CD14-positive monocyte (primary cell): ENCODE measurements at regions not wholly inside any gene's neighbourhood (a gene's known extent, or its start where the extent isn't known, plus 50 kb on each side); places are given as distances from the start of the nearest gene placed in this dataset.

Experiments
- DNase-seq, 3 donors: peaks; one replicate each; pipeline ENCODE4 v3.0.0-alpha.2; 2011 to 2022
- H2AFZ ChIP-seq: 2 replicates; pipeline ENCODE4 v1.6.0; 2012; ENCODE audit warnings: mild to moderate bottlenecking, low read depth, low read length, inconsistent platforms; ENCODE audit not compliant: insufficient read depth, poor library complexity, severe bottlenecking
- H3K27ac ChIP-seq, 2 donors: 1 replicate in 1 of 2; 2 replicates in 1 of 2; pipeline ENCODE4 v1.5.1; 2012 to 2013; ENCODE audit warnings: low read length in 2 of 2, control low read depth in 1 of 2, inconsistent platforms in 1 of 2, low read depth in 1 of 2, mild to moderate bottlenecking in 1 of 2
- H3K27me3 ChIP-seq, 2 donors: one replicate each; pipeline versions ENCODE4 v1.6.0 to v1.6.1; 2011 to 2013; ENCODE audit warnings: low read length in 2 of 2; ENCODE audit not compliant: control insufficient read depth in 2 of 2, insufficient read depth in 2 of 2
- H3K36me3 ChIP-seq, 2 donors: replicated peaks in 1 of 2; 1 replicate in 1 of 2; 2 replicates in 1 of 2; pipeline versions ENCODE4 v1.5.1 to v1.6.1; 2012 to 2013; ENCODE audit warnings: low read length in 2 of 2, control low read depth in 1 of 2, inconsistent platforms in 1 of 2, mild to moderate bottlenecking in 1 of 2; ENCODE audit not compliant: insufficient read depth in 2 of 2, control insufficient read depth in 1 of 2
- H3K4me1 ChIP-seq, 2 donors: 1 replicate in 1 of 2; 2 replicates in 1 of 2; pipeline versions ENCODE4 v1.5.1 to v1.6.1; 2012 to 2013; ENCODE audit warnings: low read length in 2 of 2, control low read depth in 1 of 2, inconsistent platforms in 1 of 2, mild to moderate bottlenecking in 1 of 2, moderate library complexity in 1 of 2; ENCODE audit not compliant: insufficient read depth in 2 of 2, control insufficient read depth in 1 of 2
- H3K4me2 ChIP-seq: replicated peaks from 2 replicates; pipeline ENCODE3; 2012; ENCODE audit warnings: low read length, moderate library complexity, mild to moderate bottlenecking; ENCODE audit not compliant: poor library complexity, severe bottlenecking; ENCODE audit errors: extremely low read depth
- H3K4me3 ChIP-seq, 3 experiments: fragments of 200-600 bp in 1 of 3; sonication (generic) in 1 of 3; replicated peaks in 1 of 3; 1 replicate in 2 of 3; 2 replicates in 1 of 3; pipeline ENCODE4 v1.5.1; 2011 to 2013; ENCODE audit warnings: low read length in 3 of 3, mild to moderate bottlenecking in 3 of 3, control low read depth in 2 of 3, low read depth in 2 of 3, inconsistent platforms in 1 of 3, moderate library complexity in 1 of 3
- H3K79me2 ChIP-seq: 2 replicates; pipeline ENCODE4 v1.6.0; 2012; ENCODE audit warnings: mild to moderate bottlenecking, control low read depth, inconsistent platforms, low read length, moderate library complexity; ENCODE audit not compliant: insufficient read depth
- H3K9ac ChIP-seq: 2 replicates; pipeline ENCODE4 v1.6.0; 2017; ENCODE audit warnings: low read length, mild to moderate bottlenecking; ENCODE audit not compliant: insufficient read depth, poor library complexity, severe bottlenecking
- H3K9me3 ChIP-seq, 2 donors: replicated peaks in 1 of 2; 1 replicate in 1 of 2; 2 replicates in 1 of 2; pipeline versions ENCODE4 v1.5.1 to v1.6.1; 2012 to 2013; ENCODE audit warnings: low read length in 2 of 2, control low read depth in 1 of 2; ENCODE audit not compliant: control insufficient read depth in 1 of 2, insufficient read depth in 1 of 2
- H4K20me1 ChIP-seq: 2 replicates; pipeline ENCODE4 v1.6.0; 2012; ENCODE audit warnings: mild to moderate bottlenecking, low read length, control low read depth, moderate library complexity; ENCODE audit not compliant: insufficient read depth
- H3K27ac Mint-ChIP-seq, 7 donors: one replicate each; pipeline ENCODE4 v1.8.0; 2020; ENCODE audit warnings: mild to moderate bottlenecking in 7 of 7, mixed read lengths in 7 of 7, moderate library complexity in 6 of 7, inconsistent platforms in 2 of 7
- H3K27me3 Mint-ChIP-seq, 3 donors: one replicate each; pipeline ENCODE4 v1.8.0; 2021 to 2022; ENCODE audit warnings: low read depth in 3 of 3, mild to moderate bottlenecking in 3 of 3, mixed read lengths in 3 of 3, moderate library complexity in 3 of 3, inconsistent platforms in 1 of 3
- H3K36me3 Mint-ChIP-seq, 2 donors: one replicate each; pipeline ENCODE4 v1.8.0; 2020; ENCODE audit warnings: mixed read lengths in 2 of 2, inconsistent platforms in 1 of 2, mild to moderate bottlenecking in 1 of 2
- H3K4me1 Mint-ChIP-seq: one replicate; pipeline ENCODE4 v1.8.0; 2020; ENCODE audit warnings: mild to moderate bottlenecking, mixed read lengths
- H3K4me3 Mint-ChIP-seq, 2 donors: one replicate each; pipeline ENCODE4 v1.8.0; 2020; ENCODE audit warnings: mild to moderate bottlenecking in 2 of 2, mixed read lengths in 2 of 2, moderate library complexity in 1 of 2
- H3K9me3 Mint-ChIP-seq, 7 donors: one replicate each; pipeline ENCODE4 v1.8.0; 2020 to 2022; ENCODE audit warnings: mixed read lengths in 7 of 7, mild to moderate bottlenecking in 6 of 7, moderate library complexity in 6 of 7, inconsistent platforms in 2 of 7
- WGBS: methylation state at CpG from one replicate; pipeline ENCODE4 v1.1.5; 2013; ENCODE audit warnings: missing lambda C conversion rate; ENCODE audit not compliant: insufficient coverage; 5-methylcytosine and 5-hydroxymethylcytosine counted together
- intact Hi-C, 2 donors: fragments of 100-400 bp; cut with micrococcal nuclease; formaldehyde crosslinking; loops; one replicate each; pipeline versions ENCODE4 v1.15.0 to v1.15.1; 2023
- TF ChIP-seq, protein P1 (sequence below): fragments of 200-600 bp; IDR thresholded peaks from one replicate; pipeline ENCODE4 v1.8.0; 2022; ENCODE audit warnings: antibody characterized with exemption, mild to moderate bottlenecking

DNA sequence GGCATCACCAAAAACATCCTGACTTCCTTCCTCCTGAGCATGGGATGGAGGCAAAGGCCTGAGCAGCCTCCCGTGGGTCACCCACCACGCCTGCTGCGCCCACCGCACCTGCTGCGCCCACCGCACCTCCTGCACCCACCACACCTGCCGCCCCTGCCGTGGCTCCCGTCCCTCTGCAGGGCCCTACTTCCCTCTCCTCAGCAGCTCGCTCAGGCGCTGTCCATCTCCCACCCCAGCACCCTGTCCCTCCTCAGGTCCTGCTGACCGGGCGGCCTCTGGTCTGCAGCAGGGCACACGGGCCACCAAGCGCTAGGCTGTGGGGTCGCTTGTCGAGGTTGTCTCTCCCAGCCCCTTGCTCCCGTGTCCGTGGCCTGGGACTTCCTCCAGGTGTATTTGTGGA lies 72.7 kb upstream of the SLCO4A1 start:
- WGBS = 67% methylated on average over 19 of the region's 19 CpGs
- Histone ChIP-seq H3K9ac (no peak overlapping the region), H3K27ac (no peak overlapping the region), H3K36me3 (no peaks in the 10 kb centered on the region), H3K4me2 (no peak overlapping the region), H3K4me1 (no peaks in the 10 kb centered on the region), H3K27me3 (no peaks in the 10 kb centered on the region), H3K9me3 (peaks cover 0 to 8% of the 10 kb centered on the region in 2 donors), H2AFZ (no peak overlapping the region), H4K20me1 (no peaks in the 10 kb centered on the region), H3K4me3 (no peak overlapping the region), H3K79me2 (no peaks in the 10 kb centered on the region)
- Mint-ChIP-seq H3K36me3 (no peaks in the 10 kb centered on the region), H3K27ac (peak overlapping the region in 1 of 7 donors; percentile 23), H3K27me3 (peaks cover 7 to 31% (median 19%) of the 10 kb centered on the region in 3 donors), H3K4me3 (no peak overlapping the region), H3K4me1 (no peaks in the 10 kb centered on the region), H3K9me3 (peaks cover 3 to 12% (median 5%) of the 10 kb centered on the region in 7 donors)
- intact Hi-C loops = no loop called here
- no peak for DNase-seq
- TF ChIP-seq, protein P1, sequence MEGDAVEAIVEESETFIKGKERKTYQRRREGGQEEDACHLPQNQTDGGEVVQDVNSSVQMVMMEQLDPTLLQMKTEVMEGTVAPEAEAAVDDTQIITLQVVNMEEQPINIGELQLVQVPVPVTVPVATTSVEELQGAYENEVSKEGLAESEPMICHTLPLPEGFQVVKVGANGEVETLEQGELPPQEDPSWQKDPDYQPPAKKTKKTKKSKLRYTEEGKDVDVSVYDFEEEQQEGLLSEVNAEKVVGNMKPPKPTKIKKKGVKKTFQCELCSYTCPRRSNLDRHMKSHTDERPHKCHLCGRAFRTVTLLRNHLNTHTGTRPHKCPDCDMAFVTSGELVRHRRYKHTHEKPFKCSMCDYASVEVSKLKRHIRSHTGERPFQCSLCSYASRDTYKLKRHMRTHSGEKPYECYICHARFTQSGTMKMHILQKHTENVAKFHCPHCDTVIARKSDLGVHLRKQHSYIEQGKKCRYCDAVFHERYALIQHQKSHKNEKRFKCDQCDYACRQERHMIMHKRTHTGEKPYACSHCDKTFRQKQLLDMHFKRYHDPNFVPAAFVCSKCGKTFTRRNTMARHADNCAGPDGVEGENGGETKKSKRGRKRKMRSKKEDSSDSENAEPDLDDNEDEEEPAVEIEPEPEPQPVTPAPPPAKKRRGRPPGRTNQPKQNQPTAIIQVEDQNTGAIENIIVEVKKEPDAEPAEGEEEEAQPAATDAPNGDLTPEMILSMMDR = no peak

DNA sequence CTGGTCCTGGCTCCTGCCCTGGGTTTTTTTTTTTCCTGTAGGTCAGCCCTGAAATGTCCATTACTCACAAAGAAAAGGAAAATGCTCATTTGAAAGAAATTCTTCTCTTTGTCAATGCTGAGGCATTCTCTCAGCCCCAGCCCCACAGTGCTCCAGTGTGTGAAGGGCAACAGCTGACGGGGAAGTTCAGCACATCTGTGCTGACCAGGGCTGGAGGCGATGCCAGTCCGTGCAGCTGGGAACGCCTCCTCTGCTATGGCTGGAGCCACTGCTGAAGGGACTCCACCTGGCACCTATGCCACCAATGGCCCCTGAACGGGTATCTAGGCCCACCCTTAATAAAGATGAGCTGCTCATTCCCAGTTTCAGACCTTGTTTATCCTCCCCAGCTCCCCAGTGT lies 71.9 kb upstream of the SLCO4A1 start:
- H3K4me3 ChIP-seq = no peak overlapping the region
- Mint-ChIP-seq H3K9me3 (peaks cover 3 to 12% (median 5%) of the 10 kb centered on the region in 7 donors), H3K36me3 (no peaks in the 10 kb centered on the region), H3K27me3 (peaks cover 7 to 36% (median 19%) of the 10 kb centered on the region in 3 donors), H3K27ac (peak overlapping the region in 1 of 7 donors; percentile 36), H3K4me3 (no peak overlapping the region), H3K4me1 (no peaks in the 10 kb centered on the region)
- H2AFZ ChIP-seq = no peak overlapping the region
- peaks cover 0 to 8% of the 10 kb centered on the region in 2 donors for H3K9me3 ChIP-seq
- no peaks in the 10 kb centered on the region for H3K27me3 ChIP-seq
- H3K4me1 ChIP-seq = no peaks in the 10 kb centered on the region
- H3K27ac ChIP-seq = no peak overlapping the region
- WGBS = 53% methylated on average over 4 of the region's 5 CpGs
- no peaks in the 10 kb centered on the region for H3K79me2 ChIP-seq
- H3K4me2 ChIP-seq = no peak overlapping the region
- H3K36me3 ChIP-seq = no peaks in the 10 kb centered on the region
- DNase-seq = no peak
- intact Hi-C loops = no loop called here
- H3K9ac ChIP-seq = no peak overlapping the region
- TF ChIP-seq, protein P1 = no peak
- H4K20me1 ChIP-seq = no peaks in the 10 kb centered on the region
